ENCODE measurements at regions not wholly inside any gene's neighbourhood (a gene's known extent, or its start where the extent isn't known, plus 50 kb on each side); places are given as distances from the start of the nearest gene placed in this dataset.

DNA sequence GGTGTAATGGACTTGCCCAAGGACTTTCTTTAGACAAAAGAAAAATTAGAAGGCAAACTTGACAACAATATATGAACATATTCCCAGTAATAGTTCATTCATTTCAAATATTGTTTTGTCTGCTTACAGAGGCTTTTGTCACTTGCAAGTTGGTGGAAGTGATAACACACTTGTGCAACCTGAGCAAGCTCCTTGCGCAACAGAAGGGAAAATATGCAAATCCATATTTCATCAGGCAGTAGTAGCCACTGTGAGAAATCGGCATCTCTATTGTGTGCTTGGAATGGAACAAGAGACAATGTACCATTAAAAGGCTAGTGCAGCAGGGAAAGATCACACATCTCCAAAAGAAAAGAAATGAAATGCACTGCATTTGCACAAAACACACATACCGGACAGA, 125.3 kb upstream of the RASEF start:
- no peaks in the 10 kb centered on the region for H3K9me3 ChIP-seq
- ChIA-PET CTCF (no interaction called here), POLR2A (no interaction called here)
- no peak overlapping the region for H3K9ac ChIP-seq
- H3K4me1 ChIP-seq (ENCODE audit: control insufficient read depth in 1 of 2, insufficient read depth in 2 of 2, low read depth in 1 of 2, low read length in 1 of 2): peaks cover 0 to 6% of the 10 kb centered on the region in 2 experiments; a peak in 2 of 4 replicates
- no peaks in the 10 kb centered on the region for H3K36me3 ChIP-seq (replicated peaks in 1 of 2; ENCODE audit: control insufficient read depth in 1 of 2, insufficient read depth in 2 of 2, low read length in 1 of 2)
- H3K79me2 ChIP-seq (ENCODE audit: insufficient read depth): no peaks in the 10 kb centered on the region
- no peaks in the 10 kb centered on the region for H3K9me2 ChIP-seq
- TF ChIP-seq TEAD4 (IDR thresholded peaks at IDR 0.05; ENCODE audit: borderline replicate concordance, insufficient read depth) (no peak), POLR2AphosphoS5 (IDR thresholded peaks at IDR 0.05; ENCODE audit: low read depth, low read length) (no peak), EZH2phosphoT487 (IDR thresholded peaks at IDR 0.05; ENCODE audit: borderline replicate concordance, low read depth) (no peak), NFIC (IDR thresholded peaks at IDR 0.05; ENCODE audit: borderline replicate concordance) (no peak), RFX5 (IDR thresholded peaks at IDR 0.05; ENCODE audit: low read length) (no peak), RAD21 (IDR thresholded peaks at IDR 0.05; ENCODE audit: low read length) (no peak), TAF1 (IDR thresholded peaks at IDR 0.05; ENCODE audit: borderline replicate concordance, low read depth, low read length) (no peak), FOXJ3 (CRISPR knock-in tag; IDR thresholded peaks at IDR 0.05) (no peak), NRF1 (IDR thresholded peaks at IDR 0.05; ENCODE audit: low read depth, low read length) (no peak), GATA2 (CRISPR knock-in tag; IDR thresholded peaks at IDR 0.05) (no peak)
- TF ChIP-seq, protein P1, sequence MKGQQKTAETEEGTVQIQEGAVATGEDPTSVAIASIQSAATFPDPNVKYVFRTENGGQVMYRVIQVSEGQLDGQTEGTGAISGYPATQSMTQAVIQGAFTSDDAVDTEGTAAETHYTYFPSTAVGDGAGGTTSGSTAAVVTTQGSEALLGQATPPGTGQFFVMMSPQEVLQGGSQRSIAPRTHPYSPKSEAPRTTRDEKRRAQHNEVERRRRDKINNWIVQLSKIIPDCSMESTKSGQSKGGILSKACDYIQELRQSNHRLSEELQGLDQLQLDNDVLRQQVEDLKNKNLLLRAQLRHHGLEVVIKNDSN (IDR thresholded peaks at IDR 0.05; ENCODE audit: borderline replicate concordance, low read depth): no peak
- no peak overlapping the region for H3K4me2 ChIP-seq
- 66% methylated on average over 3 of the region's 3 CpGs for WGBS (ENCODE audit: low lambda C conversion rate)
- H3F3A ChIP-seq (replicated peaks; ENCODE audit: insufficient read depth): no peaks in the 10 kb centered on the region
- no peaks in the 10 kb centered on the region for H4K20me1 ChIP-seq (ENCODE audit: insufficient read depth)
- H3K27ac ChIP-seq (ENCODE audit: low read depth in 2 of 2, low read length in 1 of 2): no peak overlapping the region
- no peak overlapping the region for H3K4me3 ChIP-seq (ENCODE audit: low read depth in 2 of 2, low read length in 1 of 2)
- DNase-seq: no peak
- H3K27me3 ChIP-seq (ENCODE audit: insufficient read depth): no peaks in the 10 kb centered on the region; the same call in 1 of the 2 replicates
- no peak overlapping the region for H2AFZ ChIP-seq (ENCODE audit: low read depth)

DNA sequence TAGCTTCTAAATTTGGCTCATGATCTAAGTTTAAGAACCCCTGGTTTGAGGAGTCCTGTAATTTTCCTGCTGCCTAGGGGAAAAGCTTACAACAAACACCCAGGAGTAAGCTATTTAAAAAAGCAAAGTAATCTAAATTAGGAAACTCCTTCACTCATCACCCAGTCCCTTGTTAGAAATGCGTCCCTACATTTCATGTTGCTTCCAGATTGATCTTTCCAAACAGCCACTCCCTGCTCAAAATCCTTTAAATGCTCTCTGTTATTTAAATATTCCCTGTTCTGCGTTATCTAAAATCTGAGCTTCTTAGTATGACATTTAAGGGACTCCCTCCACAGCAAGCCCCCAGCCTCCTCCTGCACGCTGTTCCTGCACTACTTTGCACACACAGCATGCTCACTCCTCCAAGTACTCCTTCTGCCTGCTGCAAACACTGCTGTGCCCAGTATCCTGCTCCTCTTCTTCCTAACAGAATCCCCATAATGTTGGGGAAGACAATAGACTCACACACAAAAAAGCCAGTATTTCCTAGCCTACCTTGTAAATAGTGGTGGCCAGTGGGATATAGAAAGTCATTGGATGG, 123.3 kb upstream of the RASEF start:
- Histone ChIP-seq H3K27ac (ENCODE audit: low read depth in 2 of 2, low read length in 1 of 2) (no peak overlapping the region), H3K4me1 (ENCODE audit: control insufficient read depth in 1 of 2, insufficient read depth in 2 of 2, low read depth in 1 of 2, low read length in 1 of 2) (peaks cover 0 to 6% of the 10 kb centered on the region in 2 experiments; a peak in 2 of 4 replicates), H3K79me2 (ENCODE audit: insufficient read depth) (no peaks in the 10 kb centered on the region), H3F3A (replicated peaks; ENCODE audit: insufficient read depth) (no peaks in the 10 kb centered on the region), H2AFZ (ENCODE audit: low read depth) (no peak overlapping the region), H3K36me3 (replicated peaks in 1 of 2; ENCODE audit: control insufficient read depth in 1 of 2, insufficient read depth in 2 of 2, low read length in 1 of 2) (no peaks in the 10 kb centered on the region), H3K27me3 (ENCODE audit: insufficient read depth) (no peaks in the 10 kb centered on the region; the same call in 1 of the 2 replicates), H3K4me2 (no peak overlapping the region), H3K9ac (no peak overlapping the region), H3K9me3 (no peaks in the 10 kb centered on the region), H3K9me2 (no peaks in the 10 kb centered on the region), H3K4me3 (ENCODE audit: low read depth in 2 of 2, low read length in 1 of 2) (no peak overlapping the region), H4K20me1 (ENCODE audit: insufficient read depth) (no peaks in the 10 kb centered on the region)
- CTCF ChIA-PET: interaction anchor here (1.5 kb wide), 1 partner anchor 353 kb away, joined by 4 read pairs; no protein-coding TSS in a partner anchor
- 52% methylated on average over 3 of the region's 3 CpGs for whole genome bisulfite sequencing (ENCODE audit: low lambda C conversion rate)
- POLR2A ChIA-PET: no interaction called here
- no peak for DNase-seq
- TF ChIP-seq, protein P2, sequence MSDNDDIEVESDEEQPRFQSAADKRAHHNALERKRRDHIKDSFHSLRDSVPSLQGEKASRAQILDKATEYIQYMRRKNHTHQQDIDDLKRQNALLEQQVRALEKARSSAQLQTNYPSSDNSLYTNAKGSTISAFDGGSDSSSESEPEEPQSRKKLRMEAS (IDR thresholded peaks at IDR 0.05; ENCODE audit: low read depth): no peak
- TF ChIP-seq GATA2 (CRISPR knock-in tag; IDR thresholded peaks at IDR 0.05): no peak
- TF ChIP-seq YY1 (IDR thresholded peaks at IDR 0.05; ENCODE audit: low read depth): no peak
- no peak for TF ChIP-seq SIN3A (IDR thresholded peaks at IDR 0.05; ENCODE audit: borderline replicate concordance, low read depth, low read length)
- no peak for TF ChIP-seq EP300 (IDR thresholded peaks at IDR 0.05; ENCODE audit: borderline replicate concordance in 1 of 2, low read depth in 1 of 2, low read length in 1 of 2)
- no peak for TF ChIP-seq FOXM1 (IDR thresholded peaks at IDR 0.05; ENCODE audit: low read depth)
- TF ChIP-seq, protein P3, sequence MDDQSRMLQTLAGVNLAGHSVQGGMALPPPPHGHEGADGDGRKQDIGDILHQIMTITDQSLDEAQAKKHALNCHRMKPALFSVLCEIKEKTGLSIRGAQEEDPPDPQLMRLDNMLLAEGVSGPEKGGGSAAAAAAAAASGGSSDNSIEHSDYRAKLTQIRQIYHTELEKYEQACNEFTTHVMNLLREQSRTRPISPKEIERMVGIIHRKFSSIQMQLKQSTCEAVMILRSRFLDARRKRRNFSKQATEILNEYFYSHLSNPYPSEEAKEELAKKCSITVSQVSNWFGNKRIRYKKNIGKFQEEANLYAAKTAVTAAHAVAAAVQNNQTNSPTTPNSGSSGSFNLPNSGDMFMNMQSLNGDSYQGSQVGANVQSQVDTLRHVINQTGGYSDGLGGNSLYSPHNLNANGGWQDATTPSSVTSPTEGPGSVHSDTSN (IDR thresholded peaks at IDR 0.05): no peak
- no peak for TF ChIP-seq SMC3 (IDR thresholded peaks at IDR 0.05; ENCODE audit: low read depth, low read length)

Data from SK-N-SH (cell line).